Panc1 (cell line): ENCODE measurements at regions not wholly inside any gene's neighbourhood (a gene's known extent, or its start where the extent isn't known, plus 50 kb on each side); places are given as distances from the start of the nearest gene placed in this dataset.

Source experiments
- ATAC-seq: fragments of 200-7000 bp; cut with Tn5 transposase; 2 replicates; pipeline ENCODE4 v1.9.1; 2020; ENCODE audit warnings: mild to moderate bottlenecking, moderate library complexity
- BruUV-seq: library from RNA; stranded (reverse); fragments of 400-500 nt; replicated peaks from 2 replicates; lab custom pipeline; 2021; lab: Mats Ljungman, UMichigan
- CTCF ChIA-PET: fragments of 300-600 bp; sonication (Branson Sonifier 250); formaldehyde crosslinking; loops from one replicate; lab custom pipeline; 2022; ENCODE audit warnings: antibody characterized with exemption; lab: Charles Lee
- POLR2A ChIA-PET: fragments of 300-600 bp; sonication (Branson Sonifier 250); formaldehyde crosslinking; loops from one replicate; lab custom pipeline; 2022; ENCODE audit warnings: antibody characterized with exemption; lab: Charles Lee
- DNase-seq: peaks from one replicate; pipeline ENCODE4 v3.0.0-alpha.2; 2010; ENCODE audit warnings: low read depth, low spot score
- H3K27ac ChIP-seq: 2 replicates; pipeline ENCODE4 v1.5.1; 2011; ENCODE audit warnings: mild to moderate bottlenecking, low read length, inconsistent platforms
- H3K27me3 ChIP-seq: fragments of 200-500 bp; sonication (Bioruptor generic); 2 replicates; pipeline ENCODE4 v1.6.0; 2014; ENCODE audit warnings: low read length, inconsistent platforms; ENCODE audit not compliant: control insufficient read depth, insufficient read depth
- H3K36me3 ChIP-seq: fragments of 200-500 bp; sonication (Bioruptor generic); 2 replicates; pipeline ENCODE4 v1.5.1; 2014; ENCODE audit warnings: inconsistent platforms, mild to moderate bottlenecking, low read length, moderate library complexity; ENCODE audit not compliant: control insufficient read depth, insufficient read depth
- H3K4me1 ChIP-seq: 2 replicates; pipeline ENCODE4 v1.5.1; 2011; ENCODE audit warnings: inconsistent platforms, mild to moderate bottlenecking, low read length, moderate library complexity; ENCODE audit not compliant: control insufficient read depth, insufficient read depth
- H3K4me3 ChIP-seq, 2 experiments: 2 replicates each; pipeline ENCODE4 v1.5.1; 2011 to 2012; ENCODE audit warnings: low read depth in 2 of 2, low read length in 2 of 2, mild to moderate bottlenecking in 2 of 2, inconsistent platforms in 1 of 2, moderate library complexity in 1 of 2
- H3K9me3 ChIP-seq: fragments of 200-500 bp; sonication (Bioruptor generic); 2 replicates; pipeline ENCODE4 v1.5.1; 2014; ENCODE audit warnings: low read depth, mild to moderate bottlenecking, inconsistent platforms, low read length, moderate library complexity; ENCODE audit not compliant: control insufficient read depth, insufficient read depth
- POLR2AphosphoS5 ChIP-seq: IDR thresholded peaks from 2 replicates; pipeline ENCODE4 v1.6.1; 2012; ENCODE audit warnings: mild to moderate bottlenecking, low read depth, low read length, moderate library complexity
- SIN3A ChIP-seq: IDR thresholded peaks from 2 replicates; pipeline ENCODE4 v1.6.1; 2012; ENCODE audit warnings: low read depth, mild to moderate bottlenecking, low read length, moderate library complexity, borderline replicate concordance; ENCODE audit not compliant: insufficient read depth
- TCF7L2 ChIP-seq: IDR thresholded peaks from 2 replicates; pipeline ENCODE4 v1.6.1; 2011; ENCODE audit warnings: mild to moderate bottlenecking, low read depth, low read length, inconsistent platforms
- in situ Hi-C: cut with HindIII; loops from 2 replicates; pipeline ENCODE4 v1.10.0; 2016; ENCODE audit warnings: low sequenced_read_pairs, low pct_unique_long_range_greater_than_20kb
- intact Hi-C: fragments of 100-400 bp; cut with micrococcal nuclease; formaldehyde crosslinking; loops from one replicate; pipeline ENCODE4 v1.10.0; 2022; ENCODE audit not compliant: unreplicated experiment
- TF ChIP-seq, protein P1 (sequence below): fragments of 450-650 bp; IDR thresholded peaks from 2 replicates; pipeline ENCODE4 v1.5.1; 2017; ENCODE audit warnings: mild to moderate bottlenecking
- TF ChIP-seq, protein P2 (sequence below), 2 experiments: IDR thresholded peaks; 2 replicates each; pipeline ENCODE4 v1.6.1; 2011 to 2012; ENCODE audit warnings: low read depth in 2 of 2, control low read depth in 1 of 2, low read length in 1 of 2, mild to moderate bottlenecking in 1 of 2, moderate library complexity in 1 of 2; ENCODE audit not compliant: insufficient read depth in 1 of 2

DNA sequence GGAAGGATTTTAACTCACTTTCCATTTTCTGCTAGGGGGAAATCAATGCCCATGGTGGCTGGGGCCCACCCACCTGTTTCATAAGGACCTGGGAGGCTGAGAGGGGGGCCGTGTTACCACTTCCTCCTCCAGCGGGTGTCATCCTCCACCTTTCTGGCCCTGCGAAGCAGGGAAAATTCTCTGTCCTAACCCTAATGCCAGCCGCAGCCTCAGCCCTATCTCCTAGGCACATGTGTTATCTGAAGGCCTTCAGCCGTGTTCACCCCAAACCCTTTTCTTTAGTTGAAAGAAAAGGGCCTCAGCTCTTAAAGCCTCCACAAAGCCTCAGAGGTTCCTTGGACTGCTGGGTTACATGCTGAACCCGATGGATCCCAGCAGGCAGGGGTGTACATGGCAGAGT lies 55.4 kb upstream of the NECTIN1 start:
- no TSS peak for BruUV-seq

DNA sequence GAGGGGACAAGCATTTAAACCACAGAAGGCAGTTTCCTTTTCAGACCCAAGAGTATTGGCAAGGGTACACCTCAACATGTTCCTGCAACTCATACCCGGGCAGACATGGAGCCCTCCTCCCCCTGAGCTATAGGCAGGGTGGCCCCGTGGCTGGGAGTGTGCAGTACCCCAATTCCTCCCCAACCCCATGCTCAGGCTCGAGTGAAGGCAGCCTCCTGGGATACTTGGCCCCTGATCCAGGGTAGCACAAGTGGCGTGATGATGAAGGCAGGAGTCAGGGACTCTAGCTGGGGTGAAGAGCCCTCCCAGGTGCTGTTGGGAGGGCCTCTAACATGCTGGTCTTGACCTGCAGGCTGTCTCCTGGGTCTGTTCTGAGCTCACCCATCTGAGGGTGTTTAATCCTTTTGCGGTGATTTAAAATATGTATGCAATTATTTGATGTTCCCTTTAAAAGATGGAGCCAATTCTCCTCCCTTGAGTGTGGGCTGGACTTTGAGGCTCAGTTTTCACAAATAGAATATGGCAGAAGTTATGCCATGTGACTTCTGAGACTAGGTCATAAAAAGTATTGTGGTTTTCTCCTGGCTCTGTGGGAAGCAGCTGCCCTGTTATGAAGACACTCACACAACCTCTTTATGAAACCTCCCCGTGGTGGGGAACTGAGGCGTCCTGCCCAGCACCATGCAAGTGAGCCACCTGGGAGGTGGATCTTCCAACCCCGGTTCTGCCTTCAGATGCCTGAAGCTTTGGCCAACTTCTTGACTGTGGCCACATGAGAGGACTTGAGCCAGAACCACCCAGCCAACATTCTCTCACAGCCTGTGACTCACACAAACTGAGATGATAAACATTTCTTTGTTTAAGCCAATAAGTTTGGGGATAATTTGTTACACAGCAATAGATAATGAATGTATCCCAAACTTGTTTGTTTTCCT lies 54.7 kb upstream of the NECTIN1 start:
- Histone ChIP-seq H3K36me3 (no peaks in the 10 kb centered on the region), H3K9me3 (no peaks in the 10 kb centered on the region), H3K27ac (no peak overlapping the region), H3K27me3 (peaks cover 3% of the 10 kb centered on the region; the same call in 1 of the 2 replicates), H3K4me3 (no peak overlapping the region), H3K4me1 (no peaks in the 10 kb centered on the region)
- POLR2A ChIA-PET: no interaction called here
- DNase-seq (no peak), ATAC-seq (no peak)
- TF ChIP-seq, protein P1, sequence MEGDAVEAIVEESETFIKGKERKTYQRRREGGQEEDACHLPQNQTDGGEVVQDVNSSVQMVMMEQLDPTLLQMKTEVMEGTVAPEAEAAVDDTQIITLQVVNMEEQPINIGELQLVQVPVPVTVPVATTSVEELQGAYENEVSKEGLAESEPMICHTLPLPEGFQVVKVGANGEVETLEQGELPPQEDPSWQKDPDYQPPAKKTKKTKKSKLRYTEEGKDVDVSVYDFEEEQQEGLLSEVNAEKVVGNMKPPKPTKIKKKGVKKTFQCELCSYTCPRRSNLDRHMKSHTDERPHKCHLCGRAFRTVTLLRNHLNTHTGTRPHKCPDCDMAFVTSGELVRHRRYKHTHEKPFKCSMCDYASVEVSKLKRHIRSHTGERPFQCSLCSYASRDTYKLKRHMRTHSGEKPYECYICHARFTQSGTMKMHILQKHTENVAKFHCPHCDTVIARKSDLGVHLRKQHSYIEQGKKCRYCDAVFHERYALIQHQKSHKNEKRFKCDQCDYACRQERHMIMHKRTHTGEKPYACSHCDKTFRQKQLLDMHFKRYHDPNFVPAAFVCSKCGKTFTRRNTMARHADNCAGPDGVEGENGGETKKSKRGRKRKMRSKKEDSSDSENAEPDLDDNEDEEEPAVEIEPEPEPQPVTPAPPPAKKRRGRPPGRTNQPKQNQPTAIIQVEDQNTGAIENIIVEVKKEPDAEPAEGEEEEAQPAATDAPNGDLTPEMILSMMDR: no peak
- TF ChIP-seq POLR2AphosphoS5 (no peak), SIN3A (no peak)
- TF ChIP-seq, protein P2, sequence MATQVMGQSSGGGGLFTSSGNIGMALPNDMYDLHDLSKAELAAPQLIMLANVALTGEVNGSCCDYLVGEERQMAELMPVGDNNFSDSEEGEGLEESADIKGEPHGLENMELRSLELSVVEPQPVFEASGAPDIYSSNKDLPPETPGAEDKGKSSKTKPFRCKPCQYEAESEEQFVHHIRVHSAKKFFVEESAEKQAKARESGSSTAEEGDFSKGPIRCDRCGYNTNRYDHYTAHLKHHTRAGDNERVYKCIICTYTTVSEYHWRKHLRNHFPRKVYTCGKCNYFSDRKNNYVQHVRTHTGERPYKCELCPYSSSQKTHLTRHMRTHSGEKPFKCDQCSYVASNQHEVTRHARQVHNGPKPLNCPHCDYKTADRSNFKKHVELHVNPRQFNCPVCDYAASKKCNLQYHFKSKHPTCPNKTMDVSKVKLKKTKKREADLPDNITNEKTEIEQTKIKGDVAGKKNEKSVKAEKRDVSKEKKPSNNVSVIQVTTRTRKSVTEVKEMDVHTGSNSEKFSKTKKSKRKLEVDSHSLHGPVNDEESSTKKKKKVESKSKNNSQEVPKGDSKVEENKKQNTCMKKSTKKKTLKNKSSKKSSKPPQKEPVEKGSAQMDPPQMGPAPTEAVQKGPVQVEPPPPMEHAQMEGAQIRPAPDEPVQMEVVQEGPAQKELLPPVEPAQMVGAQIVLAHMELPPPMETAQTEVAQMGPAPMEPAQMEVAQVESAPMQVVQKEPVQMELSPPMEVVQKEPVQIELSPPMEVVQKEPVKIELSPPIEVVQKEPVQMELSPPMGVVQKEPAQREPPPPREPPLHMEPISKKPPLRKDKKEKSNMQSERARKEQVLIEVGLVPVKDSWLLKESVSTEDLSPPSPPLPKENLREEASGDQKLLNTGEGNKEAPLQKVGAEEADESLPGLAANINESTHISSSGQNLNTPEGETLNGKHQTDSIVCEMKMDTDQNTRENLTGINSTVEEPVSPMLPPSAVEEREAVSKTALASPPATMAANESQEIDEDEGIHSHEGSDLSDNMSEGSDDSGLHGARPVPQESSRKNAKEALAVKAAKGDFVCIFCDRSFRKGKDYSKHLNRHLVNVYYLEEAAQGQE (IDR thresholded peaks at IDR 0.05; ENCODE audit: insufficient read depth in 1 of 2, low read depth in 2 of 2, low read length in 1 of 2): no peak
- in situ Hi-C loops (no loop called here), intact Hi-C loops (no loop called here)
- CTCF ChIA-PET: no interaction called here
- no TSS peak for BruUV-seq

More for the DNA sequence above, 55.4 kb upstream of the NECTIN1 start:
- H3K36me3 ChIP-seq: no peaks in the 10 kb centered on the region
- H3K27me3 ChIP-seq: peaks cover 3% of the 10 kb centered on the region; the same call in 1 of the 2 replicates
- no peaks in the 10 kb centered on the region for H3K4me1 ChIP-seq
- ATAC-seq: no peak
- DNase-seq: no peak
- intact Hi-C loops: no loop called here
- no peaks in the 10 kb centered on the region for H3K9me3 ChIP-seq
- ChIA-PET CTCF (no interaction called here), POLR2A (no interaction called here)
- TF ChIP-seq POLR2AphosphoS5 (no peak), SIN3A (no peak), TCF7L2 (no peak)
- TF ChIP-seq, protein P1: no peak
- TF ChIP-seq, protein P2 (IDR thresholded peaks at IDR 0.05; ENCODE audit: insufficient read depth in 1 of 2, low read depth in 2 of 2, low read length in 1 of 2): no peak
- H3K4me3 ChIP-seq: no peak overlapping the region
- no peak overlapping the region for H3K27ac ChIP-seq
- in situ Hi-C loops: no loop called here
